ENCODE measurements at regions not wholly inside any gene's neighbourhood (a gene's known extent, or its start where the extent isn't known, plus 50 kb on each side); places are given as distances from the start of the nearest gene placed in this dataset.

GRCh38 chr10:91140995-91141549 lies 79.4 kb upstream of the PCGF5 start:
- Mint-ChIP-seq H3K36me3 (no peaks in the 10 kb centered on the region), H3K4me1 (peaks cover 2 to 10% (median 9%) of the 10 kb centered on the region in 3 donors), H3K4me3 (no peak overlapping the region), H3K27me3 (peaks cover 4 to 5% of the 10 kb centered on the region in 2 donors), H3K27ac (no peak overlapping the region), H3K9me3 (no peaks in the 10 kb centered on the region)
- Histone ChIP-seq H3K4me3 (ENCODE audit: control insufficient read depth in 1 of 2, extremely low read depth in 1 of 2, low read length in 1 of 2) (no peak overlapping the region), H3K27ac (ENCODE audit: low read length) (no peak overlapping the region), H3K4me1 (ENCODE audit: control insufficient read depth in 1 of 2, extremely low read depth in 1 of 2, insufficient read depth in 2 of 2, low read length in 2 of 2) (no peaks in the 10 kb centered on the region), H3K27me3 (replicated peaks in 1 of 2; ENCODE audit: control insufficient read depth in 2 of 2, extremely low read depth in 1 of 2, insufficient read depth in 2 of 2, low read length in 1 of 2) (peaks cover 0 to 8% of the 10 kb centered on the region in 2 experiments), H3K36me3 (ENCODE audit: control insufficient read depth in 2 of 2, extremely low read depth in 1 of 2, insufficient read depth in 1 of 2, low read length in 1 of 2) (no peaks in the 10 kb centered on the region), H3K9me3 (no peaks in the 10 kb centered on the region)
- no peak for DNase-seq
- WGBS (ENCODE audit: insufficient coverage) = no CpG with 5 or more reads among the region's 6 CpGs
- ChIA-PET CTCF (no interaction called here), POLR2A (interaction anchor here in 1 of 2 donors (0.6 kb wide), 1 partner anchor 87 kb away, joined by 3 read pairs; no protein-coding TSS in a partner anchor)
- peak in 1 of 4 experiments; percentile 22 for ATAC-seq (replicated peaks in 1 of 4)

GRCh38 chr10:91144961-91145360 lies 75.5 kb upstream of the PCGF5 start:
- H3K4me3 ChIP-seq (ENCODE audit: control insufficient read depth in 1 of 2, extremely low read depth in 1 of 2, low read length in 1 of 2) = no peak overlapping the region
- Mint-ChIP-seq H3K4me3 (no peak overlapping the region), H3K9me3 (no peaks in the 10 kb centered on the region), H3K27me3 (peaks cover 4 to 15% of the 10 kb centered on the region in 2 donors), H3K36me3 (no peaks in the 10 kb centered on the region), H3K27ac (no peak overlapping the region), H3K4me1 (peaks cover 2 to 10% (median 9%) of the 10 kb centered on the region in 3 donors)
- H3K27ac ChIP-seq (ENCODE audit: low read length) = no peak overlapping the region
- ChIA-PET CTCF (no interaction called here), POLR2A (no interaction called here)
- no peaks in the 10 kb centered on the region for H3K9me3 ChIP-seq
- no peaks in the 10 kb centered on the region for H3K36me3 ChIP-seq (ENCODE audit: control insufficient read depth in 2 of 2, extremely low read depth in 1 of 2, insufficient read depth in 1 of 2, low read length in 1 of 2)
- ATAC-seq (replicated peaks in 1 of 4) = no peak
- H3K4me1 ChIP-seq (ENCODE audit: control insufficient read depth in 1 of 2, extremely low read depth in 1 of 2, insufficient read depth in 2 of 2, low read length in 2 of 2) = no peaks in the 10 kb centered on the region
- DNase-seq = no peak
- H3K27me3 ChIP-seq (replicated peaks in 1 of 2; ENCODE audit: control insufficient read depth in 2 of 2, extremely low read depth in 1 of 2, insufficient read depth in 2 of 2, low read length in 1 of 2) = peaks cover 0 to 8% of the 10 kb centered on the region in 2 experiments
- WGBS (ENCODE audit: insufficient coverage) = 50% methylated on average over 1 of the region's 1 CpG

DNA sequence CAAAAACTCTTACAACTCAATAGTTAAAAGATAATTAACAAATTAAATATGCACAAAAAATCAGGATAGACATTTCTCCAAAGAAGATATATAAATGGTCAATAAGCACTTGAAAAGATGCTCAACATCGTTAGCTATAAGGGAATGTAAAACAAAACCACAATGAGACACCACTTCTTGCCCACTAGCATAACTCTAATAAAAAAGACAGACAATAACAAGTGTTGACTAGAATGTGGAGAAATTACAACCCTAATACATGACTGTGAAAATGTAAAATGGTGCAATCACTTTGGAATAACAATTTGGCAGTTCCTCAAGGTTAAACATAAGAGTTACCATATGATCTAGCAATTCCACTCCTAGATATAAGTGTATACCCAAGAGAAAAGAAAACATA lies 74.3 kb upstream of the PCGF5 start:
- Mint-ChIP-seq H3K4me3 (no peak overlapping the region), H3K9me3 (no peaks in the 10 kb centered on the region), H3K27ac (no peak overlapping the region), H3K36me3 (no peaks in the 10 kb centered on the region), H3K4me1 (peaks cover 2 to 6% (median 5%) of the 10 kb centered on the region in 3 donors), H3K27me3 (peaks cover 4 to 15% of the 10 kb centered on the region in 2 donors)
- CTCF ChIA-PET = no interaction called here
- Histone ChIP-seq H3K27ac (ENCODE audit: low read length) (no peak overlapping the region), H3K9me3 (no peaks in the 10 kb centered on the region), H3K4me1 (ENCODE audit: control insufficient read depth in 1 of 2, extremely low read depth in 1 of 2, insufficient read depth in 2 of 2, low read length in 2 of 2) (no peaks in the 10 kb centered on the region), H3K4me3 (ENCODE audit: control insufficient read depth in 1 of 2, extremely low read depth in 1 of 2, low read length in 1 of 2) (no peak overlapping the region), H3K27me3 (replicated peaks in 1 of 2; ENCODE audit: control insufficient read depth in 2 of 2, extremely low read depth in 1 of 2, insufficient read depth in 2 of 2, low read length in 1 of 2) (peaks cover 0 to 8% of the 10 kb centered on the region in 2 experiments), H3K36me3 (ENCODE audit: control insufficient read depth in 2 of 2, extremely low read depth in 1 of 2, insufficient read depth in 1 of 2, low read length in 1 of 2) (no peaks in the 10 kb centered on the region)
- DNase-seq = no peak
- ATAC-seq (replicated peaks in 1 of 4) = no peak
- WGBS (ENCODE audit: insufficient coverage) = no CpG with 5 or more reads among the region's 1 CpG
- POLR2A ChIA-PET = no interaction called here

DNA sequence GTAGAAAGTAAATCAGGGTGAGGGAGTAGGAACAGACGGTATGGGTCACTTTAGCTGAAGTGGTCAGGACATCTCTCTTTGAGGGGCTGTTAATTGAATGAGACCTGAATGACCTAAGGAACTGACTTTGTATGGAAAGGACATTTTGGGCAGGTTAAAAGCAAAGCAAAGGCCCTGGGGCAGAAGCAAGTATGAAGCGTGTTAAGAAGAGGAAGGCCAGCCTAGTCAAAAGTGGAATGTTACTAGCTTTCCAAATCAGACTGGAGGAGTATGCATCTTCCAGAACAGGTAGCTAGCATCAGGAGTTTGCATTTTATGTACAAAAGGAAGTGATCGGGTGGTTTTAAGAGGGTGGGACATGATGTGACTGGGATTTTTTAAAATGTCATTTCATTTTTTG lies 70.9 kb upstream of the PCGF5 start:
- ATAC-seq (replicated peaks in 1 of 4) (no peak), DNase-seq (no peak)
- Histone ChIP-seq H3K36me3 (ENCODE audit: control insufficient read depth in 2 of 2, extremely low read depth in 1 of 2, insufficient read depth in 1 of 2, low read length in 1 of 2) (no peaks in the 10 kb centered on the region), H3K9me3 (no peaks in the 10 kb centered on the region), H3K27ac (ENCODE audit: low read length) (no peak overlapping the region), H3K4me3 (ENCODE audit: control insufficient read depth in 1 of 2, extremely low read depth in 1 of 2, low read length in 1 of 2) (no peak overlapping the region), H3K27me3 (replicated peaks in 1 of 2; ENCODE audit: control insufficient read depth in 2 of 2, extremely low read depth in 1 of 2, insufficient read depth in 2 of 2, low read length in 1 of 2) (peaks cover 0 to 6% of the 10 kb centered on the region in 2 experiments), H3K4me1 (ENCODE audit: control insufficient read depth in 1 of 2, extremely low read depth in 1 of 2, insufficient read depth in 2 of 2, low read length in 2 of 2) (no peaks in the 10 kb centered on the region)
- WGBS (ENCODE audit: insufficient coverage) = 88% methylated on average over 3 of the region's 3 CpGs
- H3K36me3 Mint-ChIP-seq = no peaks in the 10 kb centered on the region
- H3K4me1 Mint-ChIP-seq = no peaks in the 10 kb centered on the region
- POLR2A ChIA-PET = no interaction called here
- no peak overlapping the region for H3K4me3 Mint-ChIP-seq
- CTCF ChIA-PET = interaction anchor here in 1 of 2 donors (1.3 to 1.4 kb wide), 2 partner anchors 9 to 101 kb away, joined by 3 to 8 read pairs; no protein-coding TSS in a partner anchor
- H3K9me3 Mint-ChIP-seq = no peaks in the 10 kb centered on the region
- peaks cover 4 to 10% of the 10 kb centered on the region in 2 donors for H3K27me3 Mint-ChIP-seq
- H3K27ac Mint-ChIP-seq = no peak overlapping the region

DNA sequence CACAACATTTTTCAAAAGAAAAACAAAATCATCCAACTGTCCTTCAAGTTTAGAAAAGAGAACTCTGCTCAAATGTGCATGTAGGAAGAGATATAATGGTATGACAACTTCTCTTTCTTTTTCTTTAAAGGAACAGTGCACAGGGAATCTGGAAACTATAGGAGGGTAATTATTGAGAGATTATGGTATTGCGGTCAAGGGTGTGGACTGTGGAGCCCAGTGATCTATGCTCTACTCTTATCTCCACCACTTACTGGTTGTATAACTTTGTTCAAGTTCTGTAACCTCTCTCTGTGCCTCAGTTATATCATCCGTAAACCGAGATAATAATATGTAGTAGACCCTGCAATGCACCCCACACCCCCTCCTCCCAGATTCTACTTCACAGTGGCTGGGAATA lies 69.8 kb upstream of the PCGF5 start:
- ATAC-seq (replicated peaks in 1 of 4) (no peak), DNase-seq (no peak)
- ChIA-PET POLR2A (no interaction called here), CTCF (no interaction called here)
- no peak overlapping the region for H3K27ac Mint-ChIP-seq
- H3K36me3 Mint-ChIP-seq = no peaks in the 10 kb centered on the region
- no CpG with 5 or more reads among the region's 3 CpGs for WGBS (ENCODE audit: insufficient coverage)
- H3K27me3 Mint-ChIP-seq = peaks cover 0 to 10% of the 10 kb centered on the region in 2 donors
- Histone ChIP-seq H3K27ac (ENCODE audit: low read length) (no peak overlapping the region), H3K4me3 (ENCODE audit: control insufficient read depth in 1 of 2, extremely low read depth in 1 of 2, low read length in 1 of 2) (no peak overlapping the region), H3K4me1 (ENCODE audit: control insufficient read depth in 1 of 2, extremely low read depth in 1 of 2, insufficient read depth in 2 of 2, low read length in 2 of 2) (no peaks in the 10 kb centered on the region), H3K9me3 (no peaks in the 10 kb centered on the region), H3K36me3 (ENCODE audit: control insufficient read depth in 2 of 2, extremely low read depth in 1 of 2, insufficient read depth in 1 of 2, low read length in 1 of 2) (no peaks in the 10 kb centered on the region), H3K27me3 (replicated peaks in 1 of 2; ENCODE audit: control insufficient read depth in 2 of 2, extremely low read depth in 1 of 2, insufficient read depth in 2 of 2, low read length in 1 of 2) (peaks cover 0 to 6% of the 10 kb centered on the region in 2 experiments)
- H3K4me1 Mint-ChIP-seq = no peaks in the 10 kb centered on the region
- no peak overlapping the region for H3K4me3 Mint-ChIP-seq
- no peaks in the 10 kb centered on the region for H3K9me3 Mint-ChIP-seq

DNA sequence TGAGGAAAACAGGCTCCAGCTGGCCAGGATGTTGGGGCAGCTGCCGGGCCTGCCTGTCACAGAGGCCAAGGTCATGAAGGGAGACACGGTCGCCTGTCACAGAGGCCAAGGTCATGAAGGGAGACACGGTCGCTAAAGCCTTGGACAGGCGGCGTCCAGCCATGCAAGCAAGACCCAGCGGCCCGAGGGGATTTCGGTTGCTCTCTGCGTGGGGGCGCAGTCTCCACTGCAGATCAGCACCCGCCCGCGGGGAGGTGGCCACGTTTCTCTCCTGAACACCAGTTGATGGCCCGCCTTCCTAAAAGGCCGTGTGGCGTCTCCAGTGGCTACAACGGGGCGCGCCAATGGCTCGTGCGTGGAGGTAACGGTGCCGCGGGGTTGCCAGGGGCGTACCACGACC lies 67.0 kb upstream of the PCGF5 start:
- Mint-ChIP-seq H3K27ac (no peak overlapping the region), H3K4me3 (no peak overlapping the region), H3K27me3 (no peaks in the 10 kb centered on the region), H3K9me3 (no peaks in the 10 kb centered on the region), H3K36me3 (no peaks in the 10 kb centered on the region), H3K4me1 (peaks cover 0 to 6% (median 0%) of the 10 kb centered on the region in 3 donors)
- POLR2A ChIA-PET = no interaction called here
- Histone ChIP-seq H3K27me3 (replicated peaks in 1 of 2; ENCODE audit: control insufficient read depth in 2 of 2, extremely low read depth in 1 of 2, insufficient read depth in 2 of 2, low read length in 1 of 2) (peaks cover 0 to 2% of the 10 kb centered on the region in 2 experiments), H3K27ac (ENCODE audit: low read length) (no peak overlapping the region), H3K9me3 (no peaks in the 10 kb centered on the region), H3K4me3 (ENCODE audit: control insufficient read depth in 1 of 2, extremely low read depth in 1 of 2, low read length in 1 of 2) (no peak overlapping the region), H3K36me3 (ENCODE audit: control insufficient read depth in 2 of 2, extremely low read depth in 1 of 2, insufficient read depth in 1 of 2, low read length in 1 of 2) (no peaks in the 10 kb centered on the region), H3K4me1 (ENCODE audit: control insufficient read depth in 1 of 2, extremely low read depth in 1 of 2, insufficient read depth in 2 of 2, low read length in 2 of 2) (no peaks in the 10 kb centered on the region)
- DNase-seq = no peak
- no peak for ATAC-seq (replicated peaks in 1 of 4)
- CTCF ChIA-PET = no interaction called here
- WGBS (ENCODE audit: insufficient coverage) = 97% methylated on average over 18 of the region's 29 CpGs

DNA sequence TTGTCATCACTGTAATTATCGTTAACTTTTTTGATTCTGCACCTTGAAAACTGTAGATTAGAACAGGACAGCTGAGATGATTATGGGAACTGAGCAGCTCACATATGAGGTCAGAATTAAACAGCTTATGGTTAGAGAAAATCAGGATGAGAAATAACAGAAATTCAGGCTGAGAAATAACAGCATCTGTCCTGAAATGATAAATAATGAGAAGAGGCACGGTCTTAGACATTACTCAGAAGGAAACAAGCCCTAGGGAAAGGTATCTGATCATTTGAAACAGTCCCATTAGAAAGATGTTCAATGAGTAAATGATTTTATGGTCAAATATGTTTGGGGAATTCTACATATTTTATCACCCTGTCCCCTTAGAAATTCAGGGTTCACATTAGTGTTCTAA lies 65.6 kb upstream of the PCGF5 start:
- POLR2A ChIA-PET = no interaction called here
- Mint-ChIP-seq H3K36me3 (no peaks in the 10 kb centered on the region), H3K4me1 (peaks cover 3 to 6% (median 3%) of the 10 kb centered on the region in 3 donors), H3K4me3 (no peak overlapping the region), H3K27ac (no peak overlapping the region), H3K27me3 (no peaks in the 10 kb centered on the region), H3K9me3 (no peaks in the 10 kb centered on the region)
- Histone ChIP-seq H3K27me3 (replicated peaks in 1 of 2; ENCODE audit: control insufficient read depth in 2 of 2, extremely low read depth in 1 of 2, insufficient read depth in 2 of 2, low read length in 1 of 2) (no peaks in the 10 kb centered on the region), H3K36me3 (ENCODE audit: control insufficient read depth in 2 of 2, extremely low read depth in 1 of 2, insufficient read depth in 1 of 2, low read length in 1 of 2) (no peaks in the 10 kb centered on the region), H3K9me3 (no peaks in the 10 kb centered on the region), H3K4me3 (ENCODE audit: control insufficient read depth in 1 of 2, extremely low read depth in 1 of 2, low read length in 1 of 2) (no peak overlapping the region), H3K27ac (ENCODE audit: low read length) (no peak overlapping the region), H3K4me1 (ENCODE audit: control insufficient read depth in 1 of 2, extremely low read depth in 1 of 2, insufficient read depth in 2 of 2, low read length in 2 of 2) (no peaks in the 10 kb centered on the region)
- 71% methylated on average over 2 of the region's 2 CpGs for whole genome bisulfite sequencing (ENCODE audit: insufficient coverage)
- CTCF ChIA-PET = interaction anchor here in 1 of 2 donors (0.6 to 1.5 kb wide), 3 partner anchors 24 to 1284 kb away, joined by 3 to 4 read pairs (median 3); no protein-coding TSS in a partner anchor
- no peak for ATAC-seq (replicated peaks in 1 of 4)
- no peak for DNase-seq
